ENCODE measurements at regions not wholly inside any gene's neighbourhood (a gene's known extent, or its start where the extent isn't known, plus 50 kb on each side); places are given as distances from the start of the nearest gene placed in this dataset.

GRCh38 chr5:173718469-173718868 lies 102.0 kb upstream of the BOD1 start:
- TF ChIP-seq CTCF (IDR thresholded peaks at IDR 0.05) (no peak), ZNF416 (CRISPR knock-in tag; IDR thresholded peaks at IDR 0.05) (no peak), ZNF232 (CRISPR knock-in tag; IDR thresholded peaks at IDR 0.05) (no peak), ESRRA (CRISPR knock-in tag; IDR thresholded peaks at IDR 0.05; ENCODE audit: borderline replicate concordance) (no peak), TEAD4 (CRISPR knock-in tag; IDR thresholded peaks at IDR 0.05) (no peak), ZNF121 (CRISPR knock-in tag; IDR thresholded peaks at IDR 0.05) (no peak), RELA (CRISPR knock-in tag; IDR thresholded peaks at IDR 0.05; ENCODE audit: borderline replicate concordance) (no peak), ZNF263 (CRISPR knock-in tag; IDR thresholded peaks at IDR 0.05; ENCODE audit: low read depth) (no peak)
- TF ChIP-seq, protein P1, sequence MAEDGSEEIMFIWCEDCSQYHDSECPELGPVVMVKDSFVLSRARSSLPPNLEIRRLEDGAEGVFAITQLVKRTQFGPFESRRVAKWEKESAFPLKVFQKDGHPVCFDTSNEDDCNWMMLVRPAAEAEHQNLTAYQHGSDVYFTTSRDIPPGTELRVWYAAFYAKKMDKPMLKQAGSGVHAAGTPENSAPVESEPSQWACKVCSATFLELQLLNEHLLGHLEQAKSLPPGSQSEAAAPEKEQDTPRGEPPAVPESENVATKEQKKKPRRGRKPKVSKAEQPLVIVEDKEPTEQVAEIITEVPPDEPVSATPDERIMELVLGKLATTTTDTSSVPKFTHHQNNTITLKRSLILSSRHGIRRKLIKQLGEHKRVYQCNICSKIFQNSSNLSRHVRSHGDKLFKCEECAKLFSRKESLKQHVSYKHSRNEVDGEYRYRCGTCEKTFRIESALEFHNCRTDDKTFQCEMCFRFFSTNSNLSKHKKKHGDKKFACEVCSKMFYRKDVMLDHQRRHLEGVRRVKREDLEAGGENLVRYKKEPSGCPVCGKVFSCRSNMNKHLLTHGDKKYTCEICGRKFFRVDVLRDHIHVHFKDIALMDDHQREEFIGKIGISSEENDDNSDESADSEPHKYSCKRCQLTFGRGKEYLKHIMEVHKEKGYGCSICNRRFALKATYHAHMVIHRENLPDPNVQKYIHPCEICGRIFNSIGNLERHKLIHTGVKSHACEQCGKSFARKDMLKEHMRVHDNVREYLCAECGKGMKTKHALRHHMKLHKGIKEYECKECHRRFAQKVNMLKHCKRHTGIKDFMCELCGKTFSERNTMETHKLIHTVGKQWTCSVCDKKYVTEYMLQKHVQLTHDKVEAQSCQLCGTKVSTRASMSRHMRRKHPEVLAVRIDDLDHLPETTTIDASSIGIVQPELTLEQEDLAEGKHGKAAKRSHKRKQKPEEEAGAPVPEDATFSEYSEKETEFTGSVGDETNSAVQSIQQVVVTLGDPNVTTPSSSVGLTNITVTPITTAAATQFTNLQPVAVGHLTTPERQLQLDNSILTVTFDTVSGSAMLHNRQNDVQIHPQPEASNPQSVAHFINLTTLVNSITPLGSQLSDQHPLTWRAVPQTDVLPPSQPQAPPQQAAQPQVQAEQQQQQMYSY (CRISPR knock-in tag; IDR thresholded peaks at IDR 0.05) = no peak
- TF ChIP-seq, protein P2, sequence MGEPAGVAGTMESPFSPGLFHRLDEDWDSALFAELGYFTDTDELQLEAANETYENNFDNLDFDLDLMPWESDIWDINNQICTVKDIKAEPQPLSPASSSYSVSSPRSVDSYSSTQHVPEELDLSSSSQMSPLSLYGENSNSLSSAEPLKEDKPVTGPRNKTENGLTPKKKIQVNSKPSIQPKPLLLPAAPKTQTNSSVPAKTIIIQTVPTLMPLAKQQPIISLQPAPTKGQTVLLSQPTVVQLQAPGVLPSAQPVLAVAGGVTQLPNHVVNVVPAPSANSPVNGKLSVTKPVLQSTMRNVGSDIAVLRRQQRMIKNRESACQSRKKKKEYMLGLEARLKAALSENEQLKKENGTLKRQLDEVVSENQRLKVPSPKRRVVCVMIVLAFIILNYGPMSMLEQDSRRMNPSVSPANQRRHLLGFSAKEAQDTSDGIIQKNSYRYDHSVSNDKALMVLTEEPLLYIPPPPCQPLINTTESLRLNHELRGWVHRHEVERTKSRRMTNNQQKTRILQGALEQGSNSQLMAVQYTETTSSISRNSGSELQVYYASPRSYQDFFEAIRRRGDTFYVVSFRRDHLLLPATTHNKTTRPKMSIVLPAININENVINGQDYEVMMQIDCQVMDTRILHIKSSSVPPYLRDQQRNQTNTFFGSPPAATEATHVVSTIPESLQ (CRISPR knock-in tag; IDR thresholded peaks at IDR 0.05) = no peak
- TF ChIP-seq, protein P3, sequence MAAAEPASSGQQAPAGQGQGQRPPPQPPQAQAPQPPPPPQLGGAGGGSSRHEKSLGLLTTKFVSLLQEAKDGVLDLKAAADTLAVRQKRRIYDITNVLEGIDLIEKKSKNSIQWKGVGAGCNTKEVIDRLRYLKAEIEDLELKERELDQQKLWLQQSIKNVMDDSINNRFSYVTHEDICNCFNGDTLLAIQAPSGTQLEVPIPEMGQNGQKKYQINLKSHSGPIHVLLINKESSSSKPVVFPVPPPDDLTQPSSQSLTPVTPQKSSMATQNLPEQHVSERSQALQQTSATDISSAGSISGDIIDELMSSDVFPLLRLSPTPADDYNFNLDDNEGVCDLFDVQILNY (CRISPR knock-in tag; IDR thresholded peaks at IDR 0.05) = no peak

Measured in WTC11 (cell line).